Activated CD8-positive, alpha-beta memory T cell treated with anti-CD3 and anti-CD28 coated beads for 4 hours (primary cell): ENCODE measurements at regions not wholly inside any gene's neighbourhood (a gene's known extent, or its start where the extent isn't known, plus 50 kb on each side); places are given as distances from the start of the nearest gene placed in this dataset.
"Not testable (repeated sequence)": the region's sequence is repeated elsewhere in the genome, so short reads cannot be mapped to it uniquely, and the experiment has no call there.

Source experiments
- DNase-seq, 2 donors: peaks; one replicate each; pipeline ENCODE4 v3.0.0-alpha.2; 2020; ENCODE audit warnings: low read depth in 2 of 2

DNA sequence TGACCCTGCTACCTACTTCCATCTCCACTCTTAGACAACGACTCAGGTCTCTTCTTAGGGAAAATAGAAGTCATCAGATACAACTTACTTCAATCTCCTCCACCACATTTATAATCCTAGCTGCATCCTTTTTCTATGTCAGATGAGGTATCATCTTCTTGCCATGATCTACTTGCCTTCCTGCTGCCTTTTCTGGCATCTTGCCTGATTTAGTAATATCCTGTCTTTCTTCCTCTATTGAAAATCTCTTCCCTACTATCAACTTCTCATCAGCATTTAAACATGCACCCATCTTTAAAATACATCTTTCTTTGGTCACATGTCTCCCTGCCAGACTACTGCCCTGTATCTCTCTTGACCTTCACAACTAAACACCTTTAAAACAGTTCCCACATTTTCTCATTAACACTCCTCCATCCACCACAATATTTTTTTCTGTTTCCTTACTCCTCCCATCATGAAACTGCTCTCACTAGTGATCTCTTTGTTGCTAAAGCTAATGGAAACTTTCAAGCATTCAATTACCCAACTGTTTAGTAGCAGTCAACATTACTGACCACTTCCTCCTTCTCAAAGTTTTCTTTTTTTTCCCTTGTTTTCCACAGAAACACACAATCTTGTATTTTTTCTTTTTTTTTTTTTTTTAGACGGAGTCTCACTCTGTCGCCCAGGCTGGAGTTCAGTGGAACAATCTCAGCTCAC, 100.8 kb upstream of the CXorf66 start:
- DNase-seq: no peak

DNA sequence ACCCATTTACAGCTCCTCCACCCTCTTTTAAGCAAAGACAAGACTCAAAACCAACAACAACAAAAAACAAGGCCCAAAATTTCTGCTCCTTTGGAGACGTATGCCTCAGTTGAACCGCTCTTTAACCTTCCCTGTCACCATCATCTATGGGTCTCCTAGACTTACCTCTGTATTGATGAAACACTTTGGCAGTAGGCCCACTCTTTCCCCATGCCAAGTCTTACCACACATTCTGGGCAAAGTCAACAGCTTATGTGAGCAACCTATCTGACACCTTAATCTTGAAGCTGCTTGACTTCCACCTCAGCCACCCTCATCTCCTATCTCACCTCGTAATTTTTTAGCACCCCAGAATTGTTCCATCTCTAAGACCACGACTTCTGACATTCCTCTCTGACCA, 99.7 kb upstream of the CXorf66 start:
- no peak for DNase-seq

DNA sequence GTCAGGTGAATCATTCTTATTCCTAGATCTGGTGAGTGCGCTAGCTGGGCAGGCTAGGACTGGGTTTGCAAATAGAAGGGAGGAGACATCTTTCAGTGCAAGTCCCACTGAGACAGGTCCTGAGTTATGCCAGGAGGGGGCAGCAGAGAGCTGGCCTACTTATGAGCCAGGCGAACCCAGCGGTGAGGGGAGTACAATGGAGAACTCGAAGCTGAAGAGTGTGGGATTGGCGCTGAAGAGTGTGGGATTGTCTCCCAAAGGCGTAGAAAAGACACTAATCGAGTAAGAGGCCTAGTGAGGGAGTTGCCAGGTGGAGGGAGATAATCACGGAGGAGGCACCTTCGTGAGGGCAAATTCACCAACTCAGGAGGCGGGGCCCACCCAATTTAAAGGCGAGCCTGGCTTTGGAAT, 91.7 kb upstream of the CXorf66 start:
- peak; percentile 4 to 15 for DNase-seq

- no peak for DNase-seq
Observed at GRCh38 chrX:140053846-140054245, 88.5 kb upstream of the CXorf66 start.

GRCh38 chrX:140050906-140051305, 85.6 kb upstream of the CXorf66 start:
- no peak for DNase-seq

- DNase-seq: no peak
Observed at GRCh38 chrX:140040386-140040785, 75.1 kb upstream of the CXorf66 start.

DNA sequence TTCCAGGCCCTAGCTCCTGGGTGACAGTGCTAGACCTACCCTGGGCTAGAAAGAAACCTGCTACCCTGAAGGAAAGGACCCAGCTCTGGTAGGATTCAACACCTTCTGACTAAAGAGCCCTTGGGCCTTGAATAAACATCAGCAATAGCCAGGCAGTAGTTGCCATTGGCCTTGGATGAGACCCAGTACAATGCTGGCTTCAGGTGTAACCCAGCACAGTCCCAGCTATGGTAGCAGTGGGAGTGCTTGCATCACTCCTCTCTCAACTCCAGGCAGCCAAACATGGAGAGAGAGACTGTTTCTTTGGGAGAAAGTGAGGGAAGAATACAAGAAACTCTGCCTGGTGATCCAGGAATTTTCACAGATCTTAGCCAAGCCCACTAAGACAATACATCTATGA, 73.5 kb upstream of the CXorf66 start:
- DNase-seq: no peak

- DNase-seq: no peak
Observed at GRCh38 chrX:140034916-140035315, 69.6 kb upstream of the CXorf66 start.

- DNase-seq: no peak
Observed at GRCh38 chrX:140022482-140022881, 57.2 kb upstream of the CXorf66 start.

- not testable (repeated sequence) for DNase-seq
Observed at GRCh38 chrX:140019134-140019533, 53.8 kb upstream of the CXorf66 start.
